Liver (tissue), 8 donors: ENCODE measurements at regions not wholly inside any gene's neighbourhood (a gene's known extent, or its start where the extent isn't known, plus 50 kb on each side); places are given as distances from the start of the nearest gene placed in this dataset.

ENCODE experiments used
- DNase-seq: peaks from one replicate; pipeline ENCODE4 v3.0.0-alpha.2; 2017; ENCODE audit warnings: low spot score
- H3K27ac ChIP-seq, 2 donors: one replicate each; pipeline ENCODE4 v1.7.0; 2013; ENCODE audit warnings: inconsistent platforms in 2 of 2, low read length in 2 of 2, control low read depth in 1 of 2, low read depth in 1 of 2, mild to moderate bottlenecking in 1 of 2
- H3K27me3 ChIP-seq, 4 donors: one replicate each; pipeline versions ENCODE4 v1.6.1 to v1.7.0; 2013; ENCODE audit warnings: low read length in 3 of 4, inconsistent platforms in 1 of 4, mild to moderate bottlenecking in 1 of 4, moderate library complexity in 1 of 4; ENCODE audit not compliant: control insufficient read depth in 4 of 4, insufficient read depth in 4 of 4
- H3K36me3 ChIP-seq, 4 donors: one replicate each; pipeline versions ENCODE4 v1.6.1 to v1.7.0; 2013; ENCODE audit warnings: low read length in 3 of 4, mild to moderate bottlenecking in 3 of 4, low read depth in 1 of 4, moderate library complexity in 1 of 4; ENCODE audit not compliant: control insufficient read depth in 4 of 4, insufficient read depth in 3 of 4
- H3K4me1 ChIP-seq, 4 donors: one replicate each; pipeline versions ENCODE4 v1.6.1 to v1.7.0; 2013; ENCODE audit warnings: low read length in 3 of 4, mild to moderate bottlenecking in 3 of 4, moderate library complexity in 1 of 4; ENCODE audit not compliant: control insufficient read depth in 4 of 4, insufficient read depth in 4 of 4
- H3K4me3 ChIP-seq, 3 donors: one replicate each; pipeline versions ENCODE4 v1.6.1 to v1.7.0; 2013; ENCODE audit warnings: low read length in 3 of 3, control low read depth in 1 of 3, low read depth in 1 of 3, mild to moderate bottlenecking in 1 of 3
- H3K9ac ChIP-seq, 2 donors: one replicate each; pipeline ENCODE4 v1.7.0; 2013; ENCODE audit warnings: low read length in 2 of 2, mild to moderate bottlenecking in 2 of 2, moderate library complexity in 2 of 2, control low read depth in 1 of 2, low read depth in 1 of 2
- H3K9me3 ChIP-seq, 4 donors: one replicate each; pipeline versions ENCODE4 v1.6.1 to v1.7.0; 2013; ENCODE audit warnings: low read length in 3 of 4; ENCODE audit not compliant: control insufficient read depth in 4 of 4
- CTCF ChIP-seq: fragments of 150-350 bp; IDR thresholded peaks from 2 replicates; pipeline ENCODE4 v1.5.1; 2017; ENCODE audit warnings: improper control_type of control experiment, low read depth, low read length; ENCODE audit not compliant: missing input control
- EGR1 ChIP-seq, 2 donors: IDR thresholded peaks; 2 replicates each; pipeline ENCODE4 v1.6.1; 2016 to 2018; ENCODE audit warnings: antibody characterized with exemption in 2 of 2, low read depth in 2 of 2
- FOXA1 ChIP-seq: IDR thresholded peaks from 2 replicates; pipeline ENCODE4 v1.6.1; 2016; ENCODE audit warnings: antibody characterized with exemption
- FOXA2 ChIP-seq: IDR thresholded peaks from 2 replicates; pipeline ENCODE4 v1.6.1; 2016; ENCODE audit warnings: antibody characterized with exemption
- GABPA ChIP-seq, 2 donors: IDR thresholded peaks in 1 of 2; conservative IDR thresholded peaks in 1 of 2; 2 replicates each; pipeline ENCODE4 v1.6.1; 2016; ENCODE audit warnings: antibody characterized with exemption in 2 of 2, mild to moderate bottlenecking in 1 of 2, moderate library complexity in 1 of 2
- HNF4A ChIP-seq, 2 donors: conservative IDR thresholded peaks; 2 replicates each; pipeline ENCODE4 v1.6.1; 2016; ENCODE audit warnings: antibody characterized with exemption in 2 of 2, mild to moderate bottlenecking in 2 of 2
- HNF4G ChIP-seq: IDR thresholded peaks from 2 replicates; pipeline ENCODE4 v1.6.1; 2016; ENCODE audit warnings: antibody characterized with exemption
- JUND ChIP-seq, 2 donors: IDR thresholded peaks; 2 replicates each; pipeline ENCODE4 v1.6.1; 2016; ENCODE audit warnings: antibody characterized with exemption in 2 of 2
- NR2F2 ChIP-seq: IDR thresholded peaks from 2 replicates; pipeline ENCODE4 v1.6.1; 2016; ENCODE audit warnings: antibody characterized with exemption
- RAD21 ChIP-seq, 2 donors: IDR thresholded peaks; 2 replicates each; pipeline ENCODE4 v1.6.1; 2016; ENCODE audit warnings: antibody characterized with exemption in 2 of 2, mild to moderate bottlenecking in 2 of 2
- REST ChIP-seq: IDR thresholded peaks from 2 replicates; pipeline ENCODE4 v1.6.1; 2016; ENCODE audit warnings: antibody characterized with exemption, mild to moderate bottlenecking
- RXRA ChIP-seq, 2 donors: IDR thresholded peaks; 2 replicates each; pipeline ENCODE4 v1.6.1; 2017 to 2018; ENCODE audit warnings: antibody characterized with exemption in 2 of 2, mild to moderate bottlenecking in 1 of 2
- SP1 ChIP-seq: IDR thresholded peaks from 2 replicates; pipeline ENCODE4 v1.6.1; 2018; ENCODE audit warnings: antibody characterized with exemption, mild to moderate bottlenecking
- TAF1 ChIP-seq: conservative IDR thresholded peaks from 2 replicates; pipeline ENCODE4 v1.6.1; 2016; ENCODE audit warnings: antibody characterized with exemption, mild to moderate bottlenecking
- YY1 ChIP-seq: IDR thresholded peaks from 2 replicates; pipeline ENCODE4 v1.6.1; 2016; ENCODE audit warnings: antibody characterized with exemption, mild to moderate bottlenecking
- ZBTB33 ChIP-seq: IDR thresholded peaks from 2 replicates; pipeline ENCODE4 v1.6.1; 2016; ENCODE audit warnings: antibody characterized with exemption
- WGBS: extraction: QIAGEN DNeasy Blood & Tissue Kit; methylation state at CpG from one replicate; pipeline ENCODE4 v1.1.7; 2013; 5-methylcytosine and 5-hydroxymethylcytosine counted together
- TF ChIP-seq, protein P1 (sequence below): IDR thresholded peaks from 2 replicates; pipeline ENCODE4 v1.6.1; 2016; ENCODE audit warnings: antibody characterized with exemption
- TF ChIP-seq, protein P2 (sequence below): IDR thresholded peaks from 2 replicates; pipeline ENCODE4 v1.6.1; 2016; ENCODE audit warnings: antibody characterized with exemption
- donor health status: healthy.
- donor health status: healthy.
- donor health status: healthy.
- donor health status: healthy.
- donor health status: healthy.

DNA sequence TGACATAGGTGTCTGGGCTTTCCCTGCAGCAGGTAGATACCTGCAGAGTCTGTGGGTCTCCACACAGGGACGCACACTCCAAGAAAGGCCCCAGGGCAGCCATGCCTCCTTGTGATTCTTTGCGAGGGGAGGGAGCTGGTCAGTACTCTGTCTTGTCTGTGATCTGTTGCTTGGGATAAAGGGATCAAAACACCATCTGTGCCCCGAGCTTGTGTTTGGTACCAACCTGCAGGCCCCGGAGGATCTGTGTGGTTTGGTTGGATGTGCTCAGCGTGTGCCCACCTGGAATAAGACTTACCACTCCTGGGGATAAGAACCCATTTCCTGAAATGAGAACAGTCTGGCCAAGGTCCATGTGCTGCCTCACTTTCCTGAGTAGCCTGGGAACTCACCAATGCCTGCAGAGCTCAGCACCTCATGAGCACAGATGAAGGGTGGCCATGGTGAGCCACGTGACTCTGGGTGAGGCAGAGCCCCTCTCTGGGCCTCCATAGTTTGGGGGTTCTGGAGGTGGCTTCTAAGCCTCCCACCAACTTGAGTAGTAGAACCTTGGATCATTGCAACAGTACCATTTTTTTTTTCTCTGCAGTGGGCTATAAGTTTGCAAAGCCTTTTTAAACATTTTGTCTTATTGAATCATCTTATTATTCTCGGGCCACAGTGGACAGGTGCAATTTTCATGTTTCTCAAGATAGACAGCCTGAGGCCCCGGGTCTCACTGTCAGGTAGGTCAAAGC lies 134.8 kb downstream of the DDX1 start:
- Histone ChIP-seq H3K9me3 (no peaks in the 10 kb centered on the region), H3K9ac (no peak overlapping the region), H3K27ac (no peak overlapping the region), H3K27me3 (no peaks in the 10 kb centered on the region), H3K4me1 (no peaks in the 10 kb centered on the region), H3K4me3 (no peak overlapping the region), H3K36me3 (no peaks in the 10 kb centered on the region)
- DNase-seq: no peak
- 95% methylated on average over 8 of the region's 8 CpGs for WGBS
- no peak for TF ChIP-seq REST
- TF ChIP-seq NR2F2: no peak
- TF ChIP-seq FOXA2: no peak
- TF ChIP-seq, protein P1, sequence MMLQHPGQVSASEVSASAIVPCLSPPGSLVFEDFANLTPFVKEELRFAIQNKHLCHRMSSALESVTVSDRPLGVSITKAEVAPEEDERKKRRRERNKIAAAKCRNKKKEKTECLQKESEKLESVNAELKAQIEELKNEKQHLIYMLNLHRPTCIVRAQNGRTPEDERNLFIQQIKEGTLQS: no peak
- no peak for TF ChIP-seq EGR1 (IDR thresholded peaks at IDR 0.05; ENCODE audit: low read depth in 2 of 2)
- no peak for TF ChIP-seq GABPA (IDR thresholded peaks at IDR 0.05 in 1 of 2, conservative IDR thresholded peaks at IDR 0.05 in 1 of 2)
- TF ChIP-seq JUND (IDR thresholded peaks at IDR 0.05): no peak
- no peak for TF ChIP-seq TAF1

DNA sequence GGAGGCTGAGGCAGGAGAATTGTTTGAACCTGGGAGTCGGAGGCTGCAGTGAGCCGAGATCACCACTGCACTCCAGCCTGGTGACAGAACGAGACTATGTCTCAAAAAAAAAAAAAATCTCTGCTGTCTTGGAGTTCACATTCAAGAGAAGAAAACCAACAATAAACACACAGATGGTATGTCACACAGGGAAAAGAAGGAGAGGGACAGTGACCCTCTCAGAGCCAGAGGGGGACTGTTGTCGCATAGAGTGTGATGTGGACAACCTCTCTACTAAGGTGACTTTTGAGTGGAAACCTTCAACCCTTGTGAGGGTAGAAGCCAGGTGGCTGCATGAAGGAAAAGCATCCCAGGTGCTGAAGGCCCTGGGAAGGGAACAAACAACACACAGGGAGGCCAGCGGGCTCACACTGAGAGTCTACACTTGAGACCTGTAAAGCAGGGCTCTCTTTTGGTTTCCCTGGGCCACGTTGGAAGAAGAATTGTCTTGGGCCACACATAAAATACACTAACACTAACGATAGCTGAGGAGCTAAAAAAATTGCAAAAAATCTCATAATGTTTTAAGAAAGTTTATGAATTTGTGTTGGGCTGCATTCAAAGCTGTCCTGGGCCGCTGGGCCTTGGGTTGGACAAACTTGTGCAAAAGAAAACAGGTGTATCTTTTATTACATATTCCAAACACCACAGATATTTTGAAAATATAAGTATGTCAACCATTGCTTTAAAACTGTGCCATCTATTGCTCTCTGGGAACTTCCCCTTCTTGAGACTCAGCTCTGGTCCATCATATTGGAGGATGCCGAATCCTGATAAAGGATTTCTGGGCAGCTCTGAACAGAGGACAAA lies 136.0 kb downstream of the DDX1 start:
- H3K9ac ChIP-seq: no peak overlapping the region
- H3K4me1 ChIP-seq: no peaks in the 10 kb centered on the region
- H3K4me3 ChIP-seq: no peak overlapping the region
- 76% methylated on average over 9 of the region's 9 CpGs for WGBS
- no peaks in the 10 kb centered on the region for H3K27me3 ChIP-seq
- no peaks in the 10 kb centered on the region for H3K36me3 ChIP-seq
- no peak for TF ChIP-seq NR2F2
- no peak for TF ChIP-seq REST
- TF ChIP-seq, protein P1: no peak
- TF ChIP-seq FOXA1: no peak
- no peak for TF ChIP-seq SP1
- TF ChIP-seq YY1: no peak
- TF ChIP-seq HNF4A (conservative IDR thresholded peaks at IDR 0.05): no peak
- TF ChIP-seq ZBTB33: no peak
- TF ChIP-seq GABPA (IDR thresholded peaks at IDR 0.05 in 1 of 2, conservative IDR thresholded peaks at IDR 0.05 in 1 of 2): no peak
- no peak for TF ChIP-seq EGR1 (IDR thresholded peaks at IDR 0.05; ENCODE audit: low read depth in 2 of 2)
- TF ChIP-seq HNF4G: no peak
- no peak for TF ChIP-seq JUND (IDR thresholded peaks at IDR 0.05)
- no peak for TF ChIP-seq RAD21 (IDR thresholded peaks at IDR 0.05)
- no peak for TF ChIP-seq RXRA (IDR thresholded peaks at IDR 0.05)
- TF ChIP-seq TAF1: no peak
- TF ChIP-seq CTCF: no peak
- TF ChIP-seq, protein P2, sequence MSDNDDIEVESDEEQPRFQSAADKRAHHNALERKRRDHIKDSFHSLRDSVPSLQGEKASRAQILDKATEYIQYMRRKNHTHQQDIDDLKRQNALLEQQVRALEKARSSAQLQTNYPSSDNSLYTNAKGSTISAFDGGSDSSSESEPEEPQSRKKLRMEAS: no peak
- no peak for TF ChIP-seq FOXA2
- no peaks in the 10 kb centered on the region for H3K9me3 ChIP-seq
- no peak for DNase-seq
- no peak overlapping the region for H3K27ac ChIP-seq
